WTC11 (cell line): ENCODE measurements at regions not wholly inside any gene's neighbourhood (a gene's known extent, or its start where the extent isn't known, plus 50 kb on each side); places are given as distances from the start of the nearest gene placed in this dataset.

Source experiments
- ATAC-seq: fragments of 200-7000 bp; cut with Tn5 transposase; 2 replicates; pipeline ENCODE4 v1.10.0; 2021; ENCODE audit warnings: mild to moderate bottlenecking, moderate library complexity
- CTCF ChIA-PET: fragments of 300-600 bp; sonication (Branson Sonifier 250); formaldehyde crosslinking; loops from one replicate; lab custom pipeline; 2021; ENCODE audit warnings: antibody characterized with exemption; lab: Charles Lee
- POLR2A ChIA-PET: fragments of 350-600 bp; sonication (Branson Sonifier 250); formaldehyde crosslinking; loops from one replicate; lab custom pipeline; 2021; ENCODE audit warnings: antibody characterized with exemption; lab: Charles Lee
- DNase-seq: peaks from one replicate; pipeline ENCODE4 v3.0.0; 2021; ENCODE audit warnings: low spot score
- H3K27ac Mint-ChIP-seq: 2 replicates; pipeline ENCODE4 v1.8.0; 2021; ENCODE audit warnings: mixed read lengths
- H3K27me3 Mint-ChIP-seq: 2 replicates; pipeline ENCODE4 v1.8.0; 2021; ENCODE audit warnings: low read depth, mild to moderate bottlenecking, moderate library complexity, mixed read lengths
- H3K36me3 Mint-ChIP-seq: 2 replicates; pipeline ENCODE4 v1.8.0; 2021; ENCODE audit warnings: mixed read lengths
- H3K4me1 Mint-ChIP-seq: 2 replicates; pipeline ENCODE4 v1.8.0; 2022; ENCODE audit warnings: mixed read lengths
- H3K4me3 Mint-ChIP-seq: 2 replicates; pipeline ENCODE4 v1.8.0; 2021; ENCODE audit warnings: mild to moderate bottlenecking, moderate library complexity, mixed read lengths
- H3K9me3 Mint-ChIP-seq: 2 replicates; pipeline ENCODE4 v1.8.0; 2021; ENCODE audit warnings: mixed read lengths
- ATF1 ChIP-seq: sonication (generic); formaldehyde crosslinking; IDR thresholded peaks from 2 replicates; pipeline ENCODE4 v1.8.1; 2023; ENCODE audit warnings: mild to moderate bottlenecking, moderate library complexity, missing genetic modification reagents
- CBFB ChIP-seq: sonication (generic); formaldehyde crosslinking; IDR thresholded peaks from 2 replicates; pipeline ENCODE4 v1.8.1; 2022; ENCODE audit warnings: mild to moderate bottlenecking, low read depth, missing genetic modification reagents
- EMX1 ChIP-seq: fragments of 250-450 bp; sonication (Bioruptor Pico); IDR thresholded peaks from 2 replicates; pipeline ENCODE4 v1.8.0; 2021; ENCODE audit warnings: mild to moderate bottlenecking
- KAT7 ChIP-seq: sonication (generic); formaldehyde crosslinking; IDR thresholded peaks from 2 replicates; pipeline ENCODE4 v1.8.1; 2023; ENCODE audit warnings: missing genetic modification reagents, mild to moderate bottlenecking, borderline replicate concordance
- MYBL2 ChIP-seq: sonication (generic); formaldehyde crosslinking; IDR thresholded peaks from 2 replicates; pipeline ENCODE4 v1.8.1; 2023; ENCODE audit warnings: mild to moderate bottlenecking, moderate library complexity, missing genetic modification reagents
- NFE2L1 ChIP-seq: sonication (generic); formaldehyde crosslinking; IDR thresholded peaks from 2 replicates; pipeline ENCODE4 v1.8.1; 2023; ENCODE audit warnings: missing genetic modification reagents
- NR2C2 ChIP-seq: sonication (generic); formaldehyde crosslinking; IDR thresholded peaks from 2 replicates; pipeline ENCODE4 v1.8.0; 2022; ENCODE audit warnings: mild to moderate bottlenecking, missing genetic modification reagents
- TCF7 ChIP-seq: sonication (generic); formaldehyde crosslinking; IDR thresholded peaks from 2 replicates; pipeline ENCODE4 v1.8.0; 2022; ENCODE audit warnings: mild to moderate bottlenecking, low read depth, missing genetic modification reagents, moderate library complexity
- TP53 ChIP-seq: sonication (generic); formaldehyde crosslinking; IDR thresholded peaks from 2 replicates; pipeline ENCODE4 v1.8.1; 2023; ENCODE audit warnings: mild to moderate bottlenecking, missing genetic modification reagents
- ZNF121 ChIP-seq: sonication (generic); formaldehyde crosslinking; IDR thresholded peaks from 2 replicates; pipeline ENCODE4 v1.8.0; 2023; ENCODE audit warnings: missing genetic modification reagents
- ZNF219 ChIP-seq: sonication (generic); formaldehyde crosslinking; IDR thresholded peaks from 2 replicates; pipeline ENCODE4 v1.8.0; 2023; ENCODE audit warnings: missing genetic modification reagents, mild to moderate bottlenecking, borderline replicate concordance
- TF ChIP-seq, protein P1 (sequence below): sonication (generic); formaldehyde crosslinking; IDR thresholded peaks from 2 replicates; pipeline ENCODE4 v1.8.1; 2022; ENCODE audit warnings: mild to moderate bottlenecking, moderate library complexity, missing genetic modification reagents
- TF ChIP-seq, protein P2 (sequence below): sonication (generic); formaldehyde crosslinking; IDR thresholded peaks from 2 replicates; pipeline ENCODE4 v1.8.0; 2023; ENCODE audit warnings: mild to moderate bottlenecking, missing genetic modification reagents
- TF ChIP-seq, protein P3 (sequence below): sonication (generic); formaldehyde crosslinking; IDR thresholded peaks from 2 replicates; pipeline ENCODE4 v1.8.0; 2022; ENCODE audit warnings: missing genetic modification reagents
- TF ChIP-seq, protein P4 (sequence below): sonication (generic); formaldehyde crosslinking; conservative IDR thresholded peaks from 2 replicates; pipeline ENCODE4 v1.8.1; 2023; ENCODE audit warnings: mild to moderate bottlenecking, low read depth, missing genetic modification reagents, moderate library complexity
- TF ChIP-seq, protein P5 (sequence below): sonication (generic); formaldehyde crosslinking; IDR thresholded peaks from 2 replicates; pipeline ENCODE4 v1.8.1; 2023; ENCODE audit warnings: mild to moderate bottlenecking, moderate library complexity, missing genetic modification reagents
- TF ChIP-seq, protein P6 (sequence below): fragments of 250-450 bp; sonication (Bioruptor Pico); IDR thresholded peaks from 2 replicates; pipeline ENCODE4 v2.1.2; 2022; ENCODE audit warnings: mild to moderate bottlenecking, moderate library complexity
- TF ChIP-seq, protein P7 (sequence below): sonication (generic); formaldehyde crosslinking; IDR thresholded peaks from 2 replicates; pipeline ENCODE4 v1.8.1; 2023; ENCODE audit warnings: mild to moderate bottlenecking, missing genetic modification reagents, borderline replicate concordance
- TF ChIP-seq, protein P8 (sequence below): sonication (generic); formaldehyde crosslinking; IDR thresholded peaks from 2 replicates; pipeline ENCODE4 v1.8.0; 2022; ENCODE audit warnings: mild to moderate bottlenecking, missing genetic modification reagents

DNA sequence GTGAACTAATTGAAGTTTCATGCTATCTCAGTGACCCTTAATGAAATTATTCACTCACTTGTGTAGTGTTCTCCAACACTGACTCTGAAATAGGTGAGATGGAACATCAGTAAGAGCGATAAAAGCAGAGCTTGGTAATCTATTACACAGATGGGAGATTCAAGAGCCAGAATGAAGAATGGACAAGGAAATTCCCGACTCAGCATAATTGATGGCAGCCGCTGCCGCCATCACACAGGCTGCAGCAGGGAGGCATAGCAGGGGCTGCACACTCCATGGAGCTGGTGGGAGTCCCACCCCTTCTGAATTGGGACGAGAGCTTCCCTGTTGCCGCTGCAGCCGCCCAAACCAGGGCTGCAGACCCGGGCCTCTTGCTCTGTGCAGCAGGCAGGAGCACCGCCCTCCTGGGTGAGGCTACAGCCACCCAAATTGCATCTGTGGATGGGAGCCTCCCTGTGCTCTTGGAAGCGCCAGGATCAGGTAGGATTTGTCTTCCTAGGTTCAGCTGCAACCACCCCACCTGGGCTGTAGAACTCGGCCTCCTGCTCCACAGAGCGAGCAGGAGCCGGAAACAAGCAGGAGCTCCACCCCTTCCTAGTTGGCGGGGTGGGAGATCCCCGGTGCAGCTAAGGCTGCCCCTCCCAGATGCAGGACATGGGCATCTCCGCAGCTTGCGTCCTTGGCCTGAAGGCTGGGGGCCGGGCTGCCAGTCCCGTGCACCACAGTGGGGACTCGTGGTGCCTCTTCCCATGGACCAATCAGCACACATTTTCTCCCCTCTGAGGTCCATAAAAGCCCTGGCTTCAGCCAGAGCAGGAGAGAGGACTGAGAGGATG is 535.1 kb upstream of the LUZP2 start:
- H3K27me3 Mint-ChIP-seq = no peaks in the 10 kb centered on the region
- TF ChIP-seq, protein P1, sequence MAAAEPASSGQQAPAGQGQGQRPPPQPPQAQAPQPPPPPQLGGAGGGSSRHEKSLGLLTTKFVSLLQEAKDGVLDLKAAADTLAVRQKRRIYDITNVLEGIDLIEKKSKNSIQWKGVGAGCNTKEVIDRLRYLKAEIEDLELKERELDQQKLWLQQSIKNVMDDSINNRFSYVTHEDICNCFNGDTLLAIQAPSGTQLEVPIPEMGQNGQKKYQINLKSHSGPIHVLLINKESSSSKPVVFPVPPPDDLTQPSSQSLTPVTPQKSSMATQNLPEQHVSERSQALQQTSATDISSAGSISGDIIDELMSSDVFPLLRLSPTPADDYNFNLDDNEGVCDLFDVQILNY (CRISPR knock-in tag) = no peak
- TF ChIP-seq, protein P2, sequence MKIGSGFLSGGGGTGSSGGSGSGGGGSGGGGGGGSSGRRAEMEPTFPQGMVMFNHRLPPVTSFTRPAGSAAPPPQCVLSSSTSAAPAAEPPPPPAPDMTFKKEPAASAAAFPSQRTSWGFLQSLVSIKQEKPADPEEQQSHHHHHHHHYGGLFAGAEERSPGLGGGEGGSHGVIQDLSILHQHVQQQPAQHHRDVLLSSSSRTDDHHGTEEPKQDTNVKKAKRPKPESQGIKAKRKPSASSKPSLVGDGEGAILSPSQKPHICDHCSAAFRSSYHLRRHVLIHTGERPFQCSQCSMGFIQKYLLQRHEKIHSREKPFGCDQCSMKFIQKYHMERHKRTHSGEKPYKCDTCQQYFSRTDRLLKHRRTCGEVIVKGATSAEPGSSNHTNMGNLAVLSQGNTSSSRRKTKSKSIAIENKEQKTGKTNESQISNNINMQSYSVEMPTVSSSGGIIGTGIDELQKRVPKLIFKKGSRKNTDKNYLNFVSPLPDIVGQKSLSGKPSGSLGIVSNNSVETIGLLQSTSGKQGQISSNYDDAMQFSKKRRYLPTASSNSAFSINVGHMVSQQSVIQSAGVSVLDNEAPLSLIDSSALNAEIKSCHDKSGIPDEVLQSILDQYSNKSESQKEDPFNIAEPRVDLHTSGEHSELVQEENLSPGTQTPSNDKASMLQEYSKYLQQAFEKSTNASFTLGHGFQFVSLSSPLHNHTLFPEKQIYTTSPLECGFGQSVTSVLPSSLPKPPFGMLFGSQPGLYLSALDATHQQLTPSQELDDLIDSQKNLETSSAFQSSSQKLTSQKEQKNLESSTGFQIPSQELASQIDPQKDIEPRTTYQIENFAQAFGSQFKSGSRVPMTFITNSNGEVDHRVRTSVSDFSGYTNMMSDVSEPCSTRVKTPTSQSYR (CRISPR knock-in tag) = no peak
- TF ChIP-seq MYBL2 (CRISPR knock-in tag) (no peak), ATF1 (CRISPR knock-in tag) (no peak), EMX1 (CRISPR knock-in tag) (no peak), NR2C2 (CRISPR knock-in tag) (no peak), KAT7 (CRISPR knock-in tag) (no peak), ZNF121 (CRISPR knock-in tag) (no peak), NFE2L1 (CRISPR knock-in tag) (no peak), TCF7 (CRISPR knock-in tag) (no peak), TP53 (no peak), ZNF219 (CRISPR knock-in tag) (no peak), CBFB (CRISPR knock-in tag) (no peak)
- TF ChIP-seq, protein P3, sequence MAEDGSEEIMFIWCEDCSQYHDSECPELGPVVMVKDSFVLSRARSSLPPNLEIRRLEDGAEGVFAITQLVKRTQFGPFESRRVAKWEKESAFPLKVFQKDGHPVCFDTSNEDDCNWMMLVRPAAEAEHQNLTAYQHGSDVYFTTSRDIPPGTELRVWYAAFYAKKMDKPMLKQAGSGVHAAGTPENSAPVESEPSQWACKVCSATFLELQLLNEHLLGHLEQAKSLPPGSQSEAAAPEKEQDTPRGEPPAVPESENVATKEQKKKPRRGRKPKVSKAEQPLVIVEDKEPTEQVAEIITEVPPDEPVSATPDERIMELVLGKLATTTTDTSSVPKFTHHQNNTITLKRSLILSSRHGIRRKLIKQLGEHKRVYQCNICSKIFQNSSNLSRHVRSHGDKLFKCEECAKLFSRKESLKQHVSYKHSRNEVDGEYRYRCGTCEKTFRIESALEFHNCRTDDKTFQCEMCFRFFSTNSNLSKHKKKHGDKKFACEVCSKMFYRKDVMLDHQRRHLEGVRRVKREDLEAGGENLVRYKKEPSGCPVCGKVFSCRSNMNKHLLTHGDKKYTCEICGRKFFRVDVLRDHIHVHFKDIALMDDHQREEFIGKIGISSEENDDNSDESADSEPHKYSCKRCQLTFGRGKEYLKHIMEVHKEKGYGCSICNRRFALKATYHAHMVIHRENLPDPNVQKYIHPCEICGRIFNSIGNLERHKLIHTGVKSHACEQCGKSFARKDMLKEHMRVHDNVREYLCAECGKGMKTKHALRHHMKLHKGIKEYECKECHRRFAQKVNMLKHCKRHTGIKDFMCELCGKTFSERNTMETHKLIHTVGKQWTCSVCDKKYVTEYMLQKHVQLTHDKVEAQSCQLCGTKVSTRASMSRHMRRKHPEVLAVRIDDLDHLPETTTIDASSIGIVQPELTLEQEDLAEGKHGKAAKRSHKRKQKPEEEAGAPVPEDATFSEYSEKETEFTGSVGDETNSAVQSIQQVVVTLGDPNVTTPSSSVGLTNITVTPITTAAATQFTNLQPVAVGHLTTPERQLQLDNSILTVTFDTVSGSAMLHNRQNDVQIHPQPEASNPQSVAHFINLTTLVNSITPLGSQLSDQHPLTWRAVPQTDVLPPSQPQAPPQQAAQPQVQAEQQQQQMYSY (CRISPR knock-in tag) = no peak
- TF ChIP-seq, protein P4, sequence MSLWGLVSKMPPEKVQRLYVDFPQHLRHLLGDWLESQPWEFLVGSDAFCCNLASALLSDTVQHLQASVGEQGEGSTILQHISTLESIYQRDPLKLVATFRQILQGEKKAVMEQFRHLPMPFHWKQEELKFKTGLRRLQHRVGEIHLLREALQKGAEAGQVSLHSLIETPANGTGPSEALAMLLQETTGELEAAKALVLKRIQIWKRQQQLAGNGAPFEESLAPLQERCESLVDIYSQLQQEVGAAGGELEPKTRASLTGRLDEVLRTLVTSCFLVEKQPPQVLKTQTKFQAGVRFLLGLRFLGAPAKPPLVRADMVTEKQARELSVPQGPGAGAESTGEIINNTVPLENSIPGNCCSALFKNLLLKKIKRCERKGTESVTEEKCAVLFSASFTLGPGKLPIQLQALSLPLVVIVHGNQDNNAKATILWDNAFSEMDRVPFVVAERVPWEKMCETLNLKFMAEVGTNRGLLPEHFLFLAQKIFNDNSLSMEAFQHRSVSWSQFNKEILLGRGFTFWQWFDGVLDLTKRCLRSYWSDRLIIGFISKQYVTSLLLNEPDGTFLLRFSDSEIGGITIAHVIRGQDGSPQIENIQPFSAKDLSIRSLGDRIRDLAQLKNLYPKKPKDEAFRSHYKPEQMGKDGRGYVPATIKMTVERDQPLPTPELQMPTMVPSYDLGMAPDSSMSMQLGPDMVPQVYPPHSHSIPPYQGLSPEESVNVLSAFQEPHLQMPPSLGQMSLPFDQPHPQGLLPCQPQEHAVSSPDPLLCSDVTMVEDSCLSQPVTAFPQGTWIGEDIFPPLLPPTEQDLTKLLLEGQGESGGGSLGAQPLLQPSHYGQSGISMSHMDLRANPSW = no peak
- TF ChIP-seq, protein P5, sequence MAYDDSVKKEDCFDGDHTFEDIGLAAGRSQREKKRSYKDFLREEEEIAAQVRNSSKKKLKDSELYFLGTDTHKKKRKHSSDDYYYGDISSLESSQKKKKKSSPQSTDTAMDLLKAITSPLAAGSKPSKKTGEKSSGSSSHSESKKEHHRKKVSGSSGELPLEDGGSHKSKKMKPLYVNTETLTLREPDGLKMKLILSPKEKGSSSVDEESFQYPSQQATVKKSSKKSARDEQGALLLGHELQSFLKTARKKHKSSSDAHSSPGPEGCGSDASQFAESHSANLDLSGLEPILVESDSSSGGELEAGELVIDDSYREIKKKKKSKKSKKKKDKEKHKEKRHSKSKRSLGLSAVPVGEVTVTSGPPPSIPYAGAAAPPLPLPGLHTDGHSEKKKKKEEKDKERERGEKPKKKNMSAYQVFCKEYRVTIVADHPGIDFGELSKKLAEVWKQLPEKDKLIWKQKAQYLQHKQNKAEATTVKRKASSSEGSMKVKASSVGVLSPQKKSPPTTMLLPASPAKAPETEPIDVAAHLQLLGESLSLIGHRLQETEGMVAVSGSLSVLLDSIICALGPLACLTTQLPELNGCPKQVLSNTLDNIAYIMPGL (CRISPR knock-in tag) = no peak
- TF ChIP-seq, protein P6, sequence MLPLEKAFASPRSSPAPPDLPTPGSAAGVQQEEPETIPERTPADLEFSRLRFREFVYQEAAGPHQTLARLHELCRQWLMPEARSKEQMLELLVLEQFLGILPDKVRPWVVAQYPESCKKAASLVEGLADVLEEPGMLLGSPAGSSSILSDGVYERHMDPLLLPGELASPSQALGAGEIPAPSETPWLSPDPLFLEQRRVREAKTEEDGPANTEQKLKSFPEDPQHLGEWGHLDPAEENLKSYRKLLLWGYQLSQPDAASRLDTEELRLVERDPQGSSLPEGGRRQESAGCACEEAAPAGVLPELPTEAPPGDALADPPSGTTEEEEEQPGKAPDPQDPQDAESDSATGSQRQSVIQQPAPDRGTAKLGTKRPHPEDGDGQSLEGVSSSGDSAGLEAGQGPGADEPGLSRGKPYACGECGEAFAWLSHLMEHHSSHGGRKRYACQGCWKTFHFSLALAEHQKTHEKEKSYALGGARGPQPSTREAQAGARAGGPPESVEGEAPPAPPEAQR (CRISPR knock-in tag) = no peak
- TF ChIP-seq, protein P7, sequence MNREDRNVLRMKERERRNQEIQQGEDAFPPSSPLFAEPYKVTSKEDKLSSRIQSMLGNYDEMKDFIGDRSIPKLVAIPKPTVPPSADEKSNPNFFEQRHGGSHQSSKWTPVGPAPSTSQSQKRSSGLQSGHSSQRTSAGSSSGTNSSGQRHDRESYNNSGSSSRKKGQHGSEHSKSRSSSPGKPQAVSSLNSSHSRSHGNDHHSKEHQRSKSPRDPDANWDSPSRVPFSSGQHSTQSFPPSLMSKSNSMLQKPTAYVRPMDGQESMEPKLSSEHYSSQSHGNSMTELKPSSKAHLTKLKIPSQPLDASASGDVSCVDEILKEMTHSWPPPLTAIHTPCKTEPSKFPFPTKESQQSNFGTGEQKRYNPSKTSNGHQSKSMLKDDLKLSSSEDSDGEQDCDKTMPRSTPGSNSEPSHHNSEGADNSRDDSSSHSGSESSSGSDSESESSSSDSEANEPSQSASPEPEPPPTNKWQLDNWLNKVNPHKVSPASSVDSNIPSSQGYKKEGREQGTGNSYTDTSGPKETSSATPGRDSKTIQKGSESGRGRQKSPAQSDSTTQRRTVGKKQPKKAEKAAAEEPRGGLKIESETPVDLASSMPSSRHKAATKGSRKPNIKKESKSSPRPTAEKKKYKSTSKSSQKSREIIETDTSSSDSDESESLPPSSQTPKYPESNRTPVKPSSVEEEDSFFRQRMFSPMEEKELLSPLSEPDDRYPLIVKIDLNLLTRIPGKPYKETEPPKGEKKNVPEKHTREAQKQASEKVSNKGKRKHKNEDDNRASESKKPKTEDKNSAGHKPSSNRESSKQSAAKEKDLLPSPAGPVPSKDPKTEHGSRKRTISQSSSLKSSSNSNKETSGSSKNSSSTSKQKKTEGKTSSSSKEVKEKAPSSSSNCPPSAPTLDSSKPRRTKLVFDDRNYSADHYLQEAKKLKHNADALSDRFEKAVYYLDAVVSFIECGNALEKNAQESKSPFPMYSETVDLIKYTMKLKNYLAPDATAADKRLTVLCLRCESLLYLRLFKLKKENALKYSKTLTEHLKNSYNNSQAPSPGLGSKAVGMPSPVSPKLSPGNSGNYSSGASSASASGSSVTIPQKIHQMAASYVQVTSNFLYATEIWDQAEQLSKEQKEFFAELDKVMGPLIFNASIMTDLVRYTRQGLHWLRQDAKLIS = no peak
- TF ChIP-seq, protein P8, sequence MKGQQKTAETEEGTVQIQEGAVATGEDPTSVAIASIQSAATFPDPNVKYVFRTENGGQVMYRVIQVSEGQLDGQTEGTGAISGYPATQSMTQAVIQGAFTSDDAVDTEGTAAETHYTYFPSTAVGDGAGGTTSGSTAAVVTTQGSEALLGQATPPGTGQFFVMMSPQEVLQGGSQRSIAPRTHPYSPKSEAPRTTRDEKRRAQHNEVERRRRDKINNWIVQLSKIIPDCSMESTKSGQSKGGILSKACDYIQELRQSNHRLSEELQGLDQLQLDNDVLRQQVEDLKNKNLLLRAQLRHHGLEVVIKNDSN (CRISPR knock-in tag) = no peak
- H3K4me3 Mint-ChIP-seq = no peak overlapping the region
- H3K27ac Mint-ChIP-seq = peak overlapping the region; percentile 60; the same call in 1 of the 2 replicates
- DNase-seq (no peak), ATAC-seq (no peak)
- peaks cover 9% of the 10 kb centered on the region for H3K36me3 Mint-ChIP-seq
- peaks cover 45% of the 10 kb centered on the region for H3K4me1 Mint-ChIP-seq
- POLR2A ChIA-PET = no interaction called here
- CTCF ChIA-PET = no interaction called here
- peaks cover 14% of the 10 kb centered on the region for H3K9me3 Mint-ChIP-seq
